Thyroid gland (tissue), 4 donors: ENCODE measurements at regions not wholly inside any gene's neighbourhood (a gene's known extent, or its start where the extent isn't known, plus 50 kb on each side); places are given as distances from the start of the nearest gene placed in this dataset.

Experiments used
- CTCF ChIP-seq, 6 experiments: fragments of 200-600 bp in 3 of 6; fragments of 450-650 bp in 3 of 6; sonication (generic) in 3 of 6; IDR thresholded peaks; one replicate each; pipeline ENCODE4 v1.5.1; 2016 to 2019; ENCODE audit warnings: antibody characterized with exemption in 6 of 6, mild to moderate bottlenecking in 2 of 6, inconsistent platforms in 1 of 6, moderate library complexity in 1 of 6
- POLR2A ChIP-seq, 2 donors: fragments of 450-650 bp; IDR thresholded peaks; one replicate each; pipeline ENCODE4 v1.6.1; 2017; ENCODE audit warnings: antibody characterized with exemption in 2 of 2, mild to moderate bottlenecking in 2 of 2, moderate library complexity in 1 of 2

GRCh38 chr6:47112317-47112716 lies 70.2 kb upstream of the ADGRF1 start:
- TF ChIP-seq CTCF (IDR thresholded peaks at IDR 0.05) (no peak), POLR2A (IDR thresholded peaks at IDR 0.05) (no peak)
